ENCODE measurements at regions not wholly inside any gene's neighbourhood (a gene's known extent, or its start where the extent isn't known, plus 50 kb on each side); places are given as distances from the start of the nearest gene placed in this dataset.
A peak's percentile ranks its signal among the peaks of the same experiment; 100 is the strongest.

DNA sequence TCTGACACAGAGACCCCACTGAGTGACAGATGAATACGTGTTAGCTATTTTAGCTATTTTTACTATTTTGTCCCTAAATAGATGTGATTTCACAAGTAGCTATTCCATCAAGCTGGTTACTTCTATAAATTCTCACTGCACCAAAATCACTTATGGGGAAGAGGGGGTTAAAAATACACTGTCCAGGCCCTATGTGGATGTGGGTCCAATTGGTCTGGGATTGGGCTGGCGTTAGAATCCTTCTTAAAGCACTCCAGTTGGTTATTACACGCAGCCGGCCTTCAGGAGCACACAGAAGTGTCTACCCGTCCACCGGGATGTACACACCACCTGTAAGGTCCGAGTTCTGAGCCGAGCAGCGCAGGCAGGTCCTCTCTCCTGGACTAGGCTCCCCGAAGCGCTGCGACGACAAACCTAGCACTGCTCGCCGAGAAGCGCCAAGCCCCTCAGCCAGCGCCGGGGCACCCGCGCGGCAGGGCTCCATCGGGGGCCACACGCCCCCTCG lies 222.3 kb upstream of the MKLN1 start:
- H3K4me1 ChIP-seq (ENCODE audit: low read length) = peaks cover 23% of the 10 kb centered on the region
- peaks cover 86% of the 10 kb centered on the region for H3K79me2 ChIP-seq (ENCODE audit: low read length)

DNA sequence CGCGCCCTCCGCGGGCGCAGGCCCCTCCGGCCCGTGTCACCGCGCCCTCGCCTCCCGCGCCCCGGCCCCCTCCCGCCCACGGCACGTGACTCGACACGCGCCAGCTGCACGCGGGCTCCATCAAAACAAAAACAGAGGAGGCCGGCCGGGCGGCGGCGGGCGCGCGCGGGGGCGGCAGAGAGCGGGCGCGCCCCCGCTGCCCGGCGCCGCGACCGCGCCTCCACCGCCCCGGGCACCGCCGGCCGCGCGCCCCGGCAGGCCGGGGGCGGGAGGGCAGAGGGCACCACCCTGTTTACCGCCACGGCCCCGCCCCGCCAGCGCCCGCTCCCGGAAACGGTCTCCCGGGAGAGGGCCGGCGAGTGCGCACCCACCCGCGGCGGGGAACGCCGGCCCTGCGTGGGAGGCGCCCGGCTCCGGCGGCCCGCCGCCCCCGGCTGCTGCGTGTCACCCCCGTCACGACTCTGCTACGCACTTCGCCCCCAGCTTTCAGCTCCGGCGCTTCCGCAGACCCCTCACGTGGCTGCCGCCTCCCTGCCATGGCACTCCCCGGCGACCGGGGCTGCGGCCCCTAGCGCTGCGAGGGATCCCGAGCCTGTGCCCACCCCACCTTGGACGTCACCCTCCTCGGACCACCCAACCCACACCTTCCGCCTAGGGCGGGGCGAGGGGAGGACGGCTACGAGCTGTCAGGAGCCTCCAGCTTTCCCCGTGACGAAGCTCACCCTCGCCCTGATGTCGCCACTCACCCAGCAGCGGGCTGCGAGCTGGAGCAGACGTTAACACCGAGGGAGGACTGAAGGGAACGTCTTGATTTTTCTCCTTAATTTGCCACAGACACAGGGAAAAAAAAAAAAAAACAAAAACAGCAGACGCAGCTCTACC lies 221.6 kb upstream of the MKLN1 start:
- Histone ChIP-seq H4K20me1 (ENCODE audit: insufficient read depth, low read length) (peaks cover 38% of the 10 kb centered on the region), H3K4me1 (ENCODE audit: low read length) (peaks cover 30% of the 10 kb centered on the region), H3K9me2 (replicated peaks; ENCODE audit: insufficient read depth, low read length) (no peaks in the 10 kb centered on the region), H3F3A (ENCODE audit: insufficient read depth, low read length) (peaks cover 32% of the 10 kb centered on the region), H3K27me3 (replicated peaks; ENCODE audit: insufficient read depth, low read length) (no peaks in the 10 kb centered on the region), H3K9ac (ENCODE audit: low read length) (peak overlapping the region; percentile 93), H3K79me2 (ENCODE audit: low read length) (peaks cover 84% of the 10 kb centered on the region), H3K9me3 (replicated peaks; ENCODE audit: insufficient read depth, low read length) (no peaks in the 10 kb centered on the region), H3K4me2 (ENCODE audit: low read depth, low read length) (peak overlapping the region; percentile 97), H3K27ac (ENCODE audit: low read length) (peak overlapping the region; percentile 92), H2AFZ (ENCODE audit: low read length) (peak overlapping the region; percentile 44), H3K36me3 (replicated peaks; ENCODE audit: insufficient read depth, low read length) (peaks cover 4% of the 10 kb centered on the region; the same call in 1 of the 2 replicates), H3K4me3 (ENCODE audit: low read length) (peak overlapping the region; percentile 94)
- TF ChIP-seq EZH2 (optimal IDR thresholded peaks at IDR 0.05; ENCODE audit: low read depth, low read length) (no peak), EZH2phosphoT487 (IDR thresholded peaks at IDR 0.05; ENCODE audit: low read length) (no peak)
- TF ChIP-seq, protein P1, sequence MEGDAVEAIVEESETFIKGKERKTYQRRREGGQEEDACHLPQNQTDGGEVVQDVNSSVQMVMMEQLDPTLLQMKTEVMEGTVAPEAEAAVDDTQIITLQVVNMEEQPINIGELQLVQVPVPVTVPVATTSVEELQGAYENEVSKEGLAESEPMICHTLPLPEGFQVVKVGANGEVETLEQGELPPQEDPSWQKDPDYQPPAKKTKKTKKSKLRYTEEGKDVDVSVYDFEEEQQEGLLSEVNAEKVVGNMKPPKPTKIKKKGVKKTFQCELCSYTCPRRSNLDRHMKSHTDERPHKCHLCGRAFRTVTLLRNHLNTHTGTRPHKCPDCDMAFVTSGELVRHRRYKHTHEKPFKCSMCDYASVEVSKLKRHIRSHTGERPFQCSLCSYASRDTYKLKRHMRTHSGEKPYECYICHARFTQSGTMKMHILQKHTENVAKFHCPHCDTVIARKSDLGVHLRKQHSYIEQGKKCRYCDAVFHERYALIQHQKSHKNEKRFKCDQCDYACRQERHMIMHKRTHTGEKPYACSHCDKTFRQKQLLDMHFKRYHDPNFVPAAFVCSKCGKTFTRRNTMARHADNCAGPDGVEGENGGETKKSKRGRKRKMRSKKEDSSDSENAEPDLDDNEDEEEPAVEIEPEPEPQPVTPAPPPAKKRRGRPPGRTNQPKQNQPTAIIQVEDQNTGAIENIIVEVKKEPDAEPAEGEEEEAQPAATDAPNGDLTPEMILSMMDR (IDR thresholded peaks at IDR 0.05; ENCODE audit: low read length) = no peak
- DNase-seq = peak; percentile 78

More for the DNA sequence above, 222.3 kb upstream of the MKLN1 start:
- Histone ChIP-seq H3K27ac (ENCODE audit: low read length) (peak overlapping the region; percentile 9; the same call in 1 of the 2 replicates), H3K4me2 (ENCODE audit: low read depth, low read length) (peak overlapping the region; percentile 88), H3F3A (ENCODE audit: insufficient read depth, low read length) (peaks cover 28% of the 10 kb centered on the region), H4K20me1 (ENCODE audit: insufficient read depth, low read length) (peaks cover 38% of the 10 kb centered on the region), H3K4me3 (ENCODE audit: low read length) (peak overlapping the region; percentile 63), H3K9me2 (replicated peaks; ENCODE audit: insufficient read depth, low read length) (no peaks in the 10 kb centered on the region), H3K36me3 (replicated peaks; ENCODE audit: insufficient read depth, low read length) (peaks cover 9% of the 10 kb centered on the region; the same call in 1 of the 2 replicates), H3K9ac (ENCODE audit: low read length) (peak overlapping the region; percentile 35; the same call in 1 of the 2 replicates), H3K27me3 (replicated peaks; ENCODE audit: insufficient read depth, low read length) (no peaks in the 10 kb centered on the region), H2AFZ (ENCODE audit: low read length) (no peak overlapping the region), H3K9me3 (replicated peaks; ENCODE audit: insufficient read depth, low read length) (no peaks in the 10 kb centered on the region)
- no peak for DNase-seq
- TF ChIP-seq, protein P1 (IDR thresholded peaks at IDR 0.05; ENCODE audit: low read length) = no peak
- no peak for TF ChIP-seq EZH2 (optimal IDR thresholded peaks at IDR 0.05; ENCODE audit: low read depth, low read length)
- TF ChIP-seq EZH2phosphoT487 (IDR thresholded peaks at IDR 0.05; ENCODE audit: low read length) = no peak

DNA sequence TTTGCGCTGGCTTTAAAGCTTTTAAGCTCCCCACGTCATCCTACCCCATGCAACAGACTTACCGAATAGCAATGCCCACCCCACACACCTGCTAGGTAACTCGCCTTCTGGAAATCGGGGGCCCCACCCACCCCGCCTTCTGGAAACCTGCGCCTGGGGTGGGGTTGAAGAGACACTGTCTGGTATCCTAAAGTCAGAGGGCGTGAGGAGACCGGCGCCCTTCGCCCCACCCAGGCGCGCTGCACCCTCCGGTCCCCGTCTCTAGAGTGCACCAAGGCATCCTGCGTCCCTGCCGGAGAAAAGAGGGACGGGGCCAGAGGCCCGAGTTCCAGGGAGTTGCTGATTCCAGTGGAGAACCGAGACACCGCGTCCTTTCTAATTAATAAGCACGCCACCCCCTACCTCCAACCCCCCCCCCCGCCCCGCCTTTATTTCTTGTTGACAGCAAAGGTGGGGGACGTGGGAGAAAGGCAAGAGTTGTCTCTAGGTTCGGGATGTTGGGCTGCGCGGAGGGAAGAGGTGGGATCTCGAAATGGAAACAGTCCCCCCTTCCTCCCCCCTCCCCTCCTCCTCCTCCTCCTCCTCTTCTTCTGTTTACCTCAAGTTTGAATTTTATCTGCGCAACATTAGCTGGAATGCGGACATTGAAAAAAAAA lies 220.9 kb upstream of the MKLN1 start:
- Histone ChIP-seq H3K79me2 (ENCODE audit: low read length) (peaks cover 80% of the 10 kb centered on the region), H3K27me3 (replicated peaks; ENCODE audit: insufficient read depth, low read length) (no peaks in the 10 kb centered on the region), H3K9ac (ENCODE audit: low read length) (peak overlapping the region; percentile 93), H3K4me2 (ENCODE audit: low read depth, low read length) (peak overlapping the region; percentile 97), H3K27ac (ENCODE audit: low read length) (peak overlapping the region; percentile 92), H3K9me3 (replicated peaks; ENCODE audit: insufficient read depth, low read length) (no peaks in the 10 kb centered on the region), H3F3A (ENCODE audit: insufficient read depth, low read length) (peaks cover 32% of the 10 kb centered on the region), H3K36me3 (replicated peaks; ENCODE audit: insufficient read depth, low read length) (0 out of 2 replicates have a peak, but pooled peaks cover 2% of the 10 kb centered on the region), H3K9me2 (replicated peaks; ENCODE audit: insufficient read depth, low read length) (no peaks in the 10 kb centered on the region), H2AFZ (ENCODE audit: low read length) (peak overlapping the region; percentile 44; the same call in 1 of the 2 replicates), H3K4me1 (ENCODE audit: low read length) (peaks cover 37% of the 10 kb centered on the region), H3K4me3 (ENCODE audit: low read length) (peak overlapping the region; percentile 94), H4K20me1 (ENCODE audit: insufficient read depth, low read length) (peaks cover 33% of the 10 kb centered on the region)
- peak; percentile 68 for DNase-seq
- TF ChIP-seq EZH2phosphoT487 (IDR thresholded peaks at IDR 0.05; ENCODE audit: low read length) = no peak
- TF ChIP-seq EZH2 (optimal IDR thresholded peaks at IDR 0.05; ENCODE audit: low read depth, low read length) = no peak
- TF ChIP-seq, protein P1 (IDR thresholded peaks at IDR 0.05; ENCODE audit: low read length) = no peak
